ENCODE measurements at regions not wholly inside any gene's neighbourhood (a gene's known extent, or its start where the extent isn't known, plus 50 kb on each side); places are given as distances from the start of the nearest gene placed in this dataset.

DNA sequence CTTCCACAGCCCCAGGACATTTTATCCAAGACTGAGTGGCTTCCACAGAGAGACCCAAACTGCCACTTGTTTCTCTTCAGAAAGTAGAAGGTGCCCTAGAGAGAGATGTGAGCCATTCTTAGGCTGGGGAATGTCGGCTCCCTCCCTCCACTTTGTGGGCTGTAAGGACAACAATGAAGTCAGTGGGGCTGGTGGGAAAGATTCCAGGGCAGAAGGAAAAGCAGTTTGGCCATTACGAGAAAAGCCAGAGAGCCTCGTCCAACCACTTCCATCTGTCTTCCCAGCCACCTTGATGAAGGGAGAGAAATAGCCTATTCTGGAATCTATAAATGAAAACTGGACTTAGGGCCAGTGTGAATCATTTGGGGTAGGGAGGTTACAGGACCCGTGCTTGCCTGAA lies 382.5 kb downstream of the NXPE2 start:
- Mint-ChIP-seq H3K9me3 (peaks cover 15% of the 10 kb centered on the region), H3K4me3 (no peak overlapping the region), H3K36me3 (no peaks in the 10 kb centered on the region), H3K27me3 (peaks cover 11% of the 10 kb centered on the region), H3K27ac (peak overlapping the region; percentile 13), H3K4me1 (ENCODE audit: unreplicated experiment) (peaks cover 29% of the 10 kb centered on the region)
- no peak for DNase-seq (ENCODE audit: extremely low spot score, unreplicated experiment)
- TF ChIP-seq, protein P1, sequence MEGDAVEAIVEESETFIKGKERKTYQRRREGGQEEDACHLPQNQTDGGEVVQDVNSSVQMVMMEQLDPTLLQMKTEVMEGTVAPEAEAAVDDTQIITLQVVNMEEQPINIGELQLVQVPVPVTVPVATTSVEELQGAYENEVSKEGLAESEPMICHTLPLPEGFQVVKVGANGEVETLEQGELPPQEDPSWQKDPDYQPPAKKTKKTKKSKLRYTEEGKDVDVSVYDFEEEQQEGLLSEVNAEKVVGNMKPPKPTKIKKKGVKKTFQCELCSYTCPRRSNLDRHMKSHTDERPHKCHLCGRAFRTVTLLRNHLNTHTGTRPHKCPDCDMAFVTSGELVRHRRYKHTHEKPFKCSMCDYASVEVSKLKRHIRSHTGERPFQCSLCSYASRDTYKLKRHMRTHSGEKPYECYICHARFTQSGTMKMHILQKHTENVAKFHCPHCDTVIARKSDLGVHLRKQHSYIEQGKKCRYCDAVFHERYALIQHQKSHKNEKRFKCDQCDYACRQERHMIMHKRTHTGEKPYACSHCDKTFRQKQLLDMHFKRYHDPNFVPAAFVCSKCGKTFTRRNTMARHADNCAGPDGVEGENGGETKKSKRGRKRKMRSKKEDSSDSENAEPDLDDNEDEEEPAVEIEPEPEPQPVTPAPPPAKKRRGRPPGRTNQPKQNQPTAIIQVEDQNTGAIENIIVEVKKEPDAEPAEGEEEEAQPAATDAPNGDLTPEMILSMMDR (conservative IDR thresholded peaks at IDR 0.05): no peak

DNA sequence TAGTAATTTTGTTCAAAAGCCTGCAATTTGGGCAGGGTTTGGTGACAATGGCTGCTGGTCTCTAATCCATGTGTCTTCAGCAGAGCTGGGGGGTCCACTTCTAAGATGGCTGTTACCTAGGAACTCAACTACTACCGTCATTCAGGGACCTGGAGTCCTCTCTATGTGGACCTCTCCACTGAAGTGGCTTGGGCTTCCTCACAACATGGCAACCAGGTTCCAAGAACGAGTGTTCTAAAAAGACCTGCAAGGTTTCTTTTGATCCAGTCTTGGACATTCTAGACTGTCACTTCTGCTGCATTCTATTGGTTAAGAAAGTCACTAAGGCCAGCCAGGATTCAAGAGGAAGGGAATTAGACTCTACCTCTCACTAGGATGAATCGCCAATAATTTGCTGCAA lies 387.0 kb downstream of the NXPE2 start:
- no peak for DNase-seq (ENCODE audit: extremely low spot score, unreplicated experiment)
- H3K27ac Mint-ChIP-seq: no peak overlapping the region
- H3K9me3 Mint-ChIP-seq: no peaks in the 10 kb centered on the region
- peaks cover 8% of the 10 kb centered on the region for H3K27me3 Mint-ChIP-seq
- H3K36me3 Mint-ChIP-seq: no peaks in the 10 kb centered on the region
- H3K4me3 Mint-ChIP-seq: no peak overlapping the region
- TF ChIP-seq, protein P1 (conservative IDR thresholded peaks at IDR 0.05): no peak
- H3K4me1 Mint-ChIP-seq (ENCODE audit: unreplicated experiment): peaks cover 46% of the 10 kb centered on the region

DNA sequence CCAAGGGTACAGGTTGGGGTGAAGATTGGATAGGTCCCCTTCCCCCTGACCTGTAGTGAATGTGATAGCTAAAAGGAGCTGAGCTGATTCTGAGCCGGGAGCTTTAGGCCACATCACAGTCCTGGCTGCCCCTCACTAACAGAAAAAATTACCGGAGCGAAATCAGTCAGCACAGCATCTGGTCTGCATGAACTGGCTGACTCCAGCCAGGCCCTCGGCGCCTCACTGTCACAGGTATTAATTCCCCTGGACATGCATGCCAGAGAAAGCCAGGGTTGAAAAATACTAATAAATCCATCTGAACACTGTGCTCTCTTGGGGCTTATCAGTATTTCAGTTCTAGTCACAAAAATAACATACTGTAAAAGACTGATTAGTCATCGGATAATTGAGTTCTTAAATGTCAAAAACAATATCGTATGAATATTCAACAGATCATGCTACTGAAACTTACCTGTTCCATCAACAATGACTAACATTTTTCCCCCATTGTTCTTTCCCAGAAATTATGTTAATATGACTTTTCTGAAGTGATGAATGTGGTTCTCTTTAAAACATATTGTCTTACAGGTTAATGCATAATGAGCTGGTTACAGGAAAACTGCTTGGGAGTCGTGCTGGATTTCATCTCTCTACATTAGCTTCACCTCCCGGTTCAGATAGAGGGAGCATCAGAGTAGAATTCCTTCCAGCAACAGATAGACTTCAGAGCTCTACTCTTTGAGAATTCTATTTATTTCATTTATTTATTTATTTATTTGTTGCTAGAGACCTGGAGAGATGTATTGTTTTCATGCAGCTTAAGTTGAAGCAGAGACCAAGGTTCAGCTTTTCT lies 387.7 kb downstream of the NXPE2 start:
- no peak overlapping the region for H3K4me3 Mint-ChIP-seq
- no peak for DNase-seq (ENCODE audit: extremely low spot score, unreplicated experiment)
- H3K27ac Mint-ChIP-seq: no peak overlapping the region
- peaks cover 43% of the 10 kb centered on the region for H3K4me1 Mint-ChIP-seq (ENCODE audit: unreplicated experiment)
- H3K36me3 Mint-ChIP-seq: no peaks in the 10 kb centered on the region
- H3K27me3 Mint-ChIP-seq: peaks cover 6% of the 10 kb centered on the region
- no peaks in the 10 kb centered on the region for H3K9me3 Mint-ChIP-seq
- TF ChIP-seq, protein P1 (conservative IDR thresholded peaks at IDR 0.05): no peak

DNA sequence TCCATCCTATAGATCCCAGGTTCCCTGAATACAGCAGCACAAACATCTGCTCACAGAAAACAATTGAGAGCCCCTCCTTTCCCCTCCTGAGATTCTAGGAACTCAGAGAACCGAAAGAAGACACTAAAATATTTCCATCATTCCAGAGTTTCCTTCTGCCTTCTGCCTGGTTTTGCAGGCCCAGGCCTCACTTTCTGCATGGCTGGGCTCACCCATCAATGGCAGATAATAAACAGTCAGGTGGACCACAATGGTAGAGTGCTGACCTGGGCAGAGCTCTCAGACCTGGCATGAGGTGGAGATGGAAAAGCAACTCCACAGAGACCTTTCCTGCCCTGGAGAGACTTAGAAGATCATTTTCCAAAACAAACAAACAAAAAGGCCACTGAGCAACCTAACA lies 389.1 kb downstream of the NXPE2 start:
- no peaks in the 10 kb centered on the region for H3K9me3 Mint-ChIP-seq
- DNase-seq (ENCODE audit: extremely low spot score, unreplicated experiment): no peak
- peaks cover 36% of the 10 kb centered on the region for H3K4me1 Mint-ChIP-seq (ENCODE audit: unreplicated experiment)
- no peak overlapping the region for H3K27ac Mint-ChIP-seq
- peaks cover 6% of the 10 kb centered on the region for H3K27me3 Mint-ChIP-seq
- H3K36me3 Mint-ChIP-seq: no peaks in the 10 kb centered on the region
- TF ChIP-seq, protein P1 (conservative IDR thresholded peaks at IDR 0.05): no peak
- H3K4me3 Mint-ChIP-seq: no peak overlapping the region

DNA sequence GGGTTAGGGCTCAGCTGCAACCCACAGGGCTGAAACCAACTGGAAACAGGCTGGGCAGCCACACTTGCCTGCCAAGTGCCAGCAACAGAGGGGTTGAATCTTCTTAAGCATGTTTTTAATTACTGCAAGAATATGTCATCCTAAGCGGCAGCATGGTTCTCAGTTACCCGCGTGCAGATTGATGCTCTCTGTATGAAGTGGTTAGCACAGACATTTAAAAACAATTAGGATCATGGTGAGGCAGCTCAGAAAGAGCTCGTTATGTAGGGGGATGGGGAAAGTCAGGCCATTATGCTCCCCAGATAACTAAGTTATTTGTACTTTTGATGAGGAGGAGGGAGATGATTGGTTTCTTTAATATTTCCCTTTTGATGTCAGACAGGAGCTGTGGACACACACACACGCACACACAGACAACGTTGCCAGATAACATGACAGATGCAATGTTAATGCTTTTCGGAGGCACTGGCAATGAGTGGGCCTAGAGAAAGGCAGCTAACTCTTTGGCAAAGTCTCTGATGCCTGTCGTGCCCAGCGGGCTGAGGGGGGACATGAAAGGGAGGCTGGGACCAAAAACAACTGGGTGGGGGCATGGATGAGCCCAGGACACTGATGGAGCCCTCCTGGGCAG lies 389.7 kb downstream of the NXPE2 start:
- DNase-seq (ENCODE audit: extremely low spot score, unreplicated experiment): no peak

More for the DNA sequence above, 389.7 kb downstream of the NXPE2 start:
- Mint-ChIP-seq H3K4me3 (no peak overlapping the region), H3K36me3 (no peaks in the 10 kb centered on the region), H3K27ac (no peak overlapping the region), H3K9me3 (no peaks in the 10 kb centered on the region), H3K4me1 (ENCODE audit: unreplicated experiment) (peaks cover 38% of the 10 kb centered on the region), H3K27me3 (peaks cover 6% of the 10 kb centered on the region)
- TF ChIP-seq, protein P1 (conservative IDR thresholded peaks at IDR 0.05): no peak
